Stimulated activated CD8-positive, alpha-beta memory T cell treated with anti-CD3 and anti-CD28 coated beads, Interleukin-7, amount 100 ng/mL, for 48 hours (primary cell): ENCODE measurements at regions not wholly inside any gene's neighbourhood (a gene's known extent, or its start where the extent isn't known, plus 50 kb on each side); places are given as distances from the start of the nearest gene placed in this dataset.
"Not testable (repeated sequence)": the region's sequence is repeated elsewhere in the genome, so short reads cannot be mapped to it uniquely, and the experiment has no call there.

Experiments
- DNase-seq, 2 donors: peaks; one replicate each; pipeline ENCODE4 v3.0.0-alpha.2; 2020; ENCODE audit warnings: low read depth in 1 of 2; ENCODE audit errors: extremely low read depth in 1 of 2

DNA sequence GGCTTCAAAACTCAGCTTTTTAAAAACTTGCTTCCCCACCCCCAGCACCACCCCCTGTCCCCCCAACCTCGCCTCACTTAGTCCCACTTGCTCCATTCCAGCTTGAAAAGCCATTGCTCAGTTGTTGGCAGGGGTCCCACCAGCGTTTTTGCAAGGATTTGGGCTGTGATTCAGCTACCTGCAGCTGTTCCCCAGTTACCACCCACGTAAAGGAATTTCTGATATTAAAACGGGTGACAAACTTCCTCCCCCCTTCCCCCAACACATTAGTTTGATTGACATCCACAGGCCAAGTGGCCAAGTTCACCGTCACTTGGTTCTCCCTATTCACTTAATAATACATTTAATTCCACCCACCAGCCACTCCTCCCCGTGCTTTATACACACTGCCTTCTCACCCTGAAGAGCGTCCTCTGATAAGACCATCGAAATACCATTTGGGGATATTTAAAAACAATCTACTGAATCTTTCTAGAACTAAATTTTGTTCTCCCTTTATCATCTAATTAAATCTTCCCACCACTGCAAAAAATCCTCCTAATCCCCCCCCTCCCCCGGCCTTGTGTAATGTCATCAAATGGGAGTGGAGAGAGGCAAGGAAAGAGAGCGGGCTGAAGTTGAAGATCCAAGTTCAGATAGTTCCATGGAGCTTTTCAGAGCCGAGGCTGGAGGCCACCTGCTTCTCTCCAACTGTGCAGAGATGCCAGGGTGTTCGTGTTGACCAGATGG lies 55.1 kb downstream of the SOX9 start:
- no peak for DNase-seq

DNA sequence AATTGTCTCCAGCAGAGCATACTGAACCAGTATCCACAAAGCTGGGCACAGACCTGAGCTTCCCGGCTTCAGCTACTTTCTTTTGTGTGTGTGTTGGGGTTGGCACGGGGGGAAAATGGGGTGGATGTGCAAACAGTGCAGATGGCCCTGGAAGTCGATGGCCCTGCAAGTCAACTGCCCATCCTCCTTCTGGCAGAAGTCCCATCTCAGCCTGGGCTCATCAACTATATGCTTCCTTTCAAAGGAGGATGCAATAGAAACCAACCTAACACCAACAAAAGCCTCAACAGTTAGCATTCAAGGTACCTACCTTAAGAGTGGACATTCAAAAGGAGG lies 55.7 kb downstream of the SOX9 start:
- DNase-seq, result no peak

DNA sequence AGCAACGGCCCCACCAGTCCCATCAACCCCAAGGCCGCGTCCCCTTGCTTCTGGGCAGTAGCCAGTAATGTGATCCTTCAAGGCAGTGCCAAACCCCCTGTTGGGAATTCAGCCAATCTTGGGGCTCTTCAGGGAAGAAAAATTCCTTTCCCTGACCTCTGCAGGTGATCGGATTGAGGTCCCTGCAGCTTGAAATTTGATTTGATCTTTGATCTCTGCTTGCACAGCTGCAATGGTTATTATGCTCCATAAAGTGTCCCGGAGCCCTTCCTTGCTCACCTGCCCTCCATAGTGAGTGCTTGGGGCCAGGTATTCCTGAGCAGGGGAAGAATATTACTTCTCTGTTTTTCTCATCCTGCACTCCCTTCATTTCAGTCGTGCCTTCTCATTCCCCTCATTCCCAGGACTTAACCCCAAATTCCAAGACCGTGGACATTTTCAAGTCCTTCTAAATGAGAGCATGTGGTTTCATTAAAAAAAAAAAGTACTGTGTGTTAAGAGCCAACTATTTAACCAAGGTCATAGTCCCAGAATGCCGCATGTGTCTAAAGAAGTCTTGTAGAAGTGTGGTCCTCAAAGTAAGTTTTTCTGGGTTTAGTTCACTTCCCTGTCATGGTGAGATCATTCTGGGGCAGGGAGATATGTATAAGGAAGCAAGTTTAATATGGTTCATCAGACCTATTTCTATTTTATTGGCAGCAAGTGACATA lies 56.3 kb downstream of the SOX9 start:
- DNase-seq, result no peak

DNA sequence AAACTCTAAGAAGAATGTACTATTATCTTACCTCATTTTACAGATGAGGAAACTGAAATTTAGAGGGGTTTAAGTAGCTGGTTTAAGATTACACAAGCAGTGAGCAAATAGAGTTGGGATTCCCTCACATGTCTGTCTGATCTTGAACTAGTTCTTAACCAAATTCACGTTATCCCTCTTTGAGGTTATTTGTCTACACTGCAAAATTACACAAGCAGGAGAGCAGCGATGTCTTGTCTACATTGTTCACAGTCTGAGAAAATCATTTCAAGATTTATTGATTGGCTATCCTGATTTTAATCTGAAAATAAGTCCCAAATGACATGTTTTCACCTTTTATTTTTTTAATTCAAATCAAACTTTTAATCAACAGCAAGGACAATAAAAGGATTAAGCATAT lies 56.9 kb downstream of the SOX9 start:
- no peak for DNase-seq

DNA sequence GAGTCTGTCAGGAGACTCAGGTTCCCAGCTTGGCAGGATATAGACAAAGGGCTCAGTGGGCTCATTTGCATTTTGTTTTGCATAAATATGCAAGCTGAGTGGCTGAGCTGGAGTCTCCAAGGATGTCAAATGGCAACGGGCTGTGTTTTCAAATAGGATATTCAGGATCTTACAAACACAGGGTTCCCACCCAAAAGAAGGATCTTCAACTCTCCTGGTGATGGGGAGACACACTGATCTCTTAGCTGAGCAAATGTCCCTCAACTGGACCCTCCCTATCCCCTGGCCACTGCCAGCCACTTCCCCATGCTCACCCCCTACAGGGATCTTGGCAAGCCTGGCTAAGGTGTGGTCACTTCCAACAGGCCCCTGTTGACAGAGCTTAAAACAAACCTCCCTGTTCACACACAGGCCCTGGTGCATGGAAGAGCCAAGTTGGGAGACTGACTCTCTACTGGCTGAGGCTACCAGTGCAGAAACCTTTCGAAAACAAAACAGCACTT lies 61.6 kb downstream of the SOX9 start:
- DNase-seq, result no peak

DNA sequence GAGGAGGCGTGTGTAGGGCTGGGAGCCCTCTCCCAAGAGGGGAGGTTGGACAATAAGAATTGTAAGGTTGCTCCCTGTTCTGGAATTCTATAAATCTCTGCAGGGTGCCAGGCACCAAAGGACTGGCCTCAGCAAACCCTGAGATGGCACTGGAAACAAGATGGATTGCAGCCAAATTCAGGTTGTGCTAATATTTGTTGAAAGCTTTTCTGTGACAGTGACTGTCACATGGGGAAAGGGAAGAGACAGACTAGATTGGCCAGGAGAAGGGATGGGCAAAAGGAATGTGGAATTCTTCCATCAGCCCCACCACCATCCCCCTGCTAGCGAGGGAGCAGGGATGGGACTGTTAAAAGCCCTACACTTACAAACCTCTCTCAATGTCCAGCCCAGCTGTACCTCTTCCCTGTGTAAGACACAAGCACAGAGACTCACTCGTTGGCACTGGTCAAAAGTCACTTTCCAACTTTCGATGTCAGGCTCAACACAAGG lies 62.4 kb downstream of the SOX9 start:
- no peak for DNase-seq

DNA sequence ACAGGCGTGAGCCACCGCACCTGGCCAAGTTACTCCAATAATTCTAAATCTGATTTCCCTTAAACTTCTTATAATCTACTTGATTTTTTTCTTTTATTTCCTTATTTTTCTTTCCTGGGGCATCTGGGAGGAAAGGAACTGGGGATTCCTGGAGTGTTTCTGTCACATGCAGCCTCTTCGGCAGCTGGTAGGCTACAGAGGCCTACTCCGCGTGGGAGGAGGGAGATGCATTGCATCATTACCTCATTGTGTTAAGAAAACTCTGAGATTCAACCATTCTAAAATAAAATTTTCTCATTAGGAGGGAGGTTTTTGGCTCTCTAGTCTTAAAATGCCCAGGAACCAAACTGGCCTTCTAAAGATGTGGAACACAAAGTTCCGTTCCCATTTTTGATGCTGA lies 64.0 kb downstream of the SOX9 start:
- DNase-seq, result no peak

DNA sequence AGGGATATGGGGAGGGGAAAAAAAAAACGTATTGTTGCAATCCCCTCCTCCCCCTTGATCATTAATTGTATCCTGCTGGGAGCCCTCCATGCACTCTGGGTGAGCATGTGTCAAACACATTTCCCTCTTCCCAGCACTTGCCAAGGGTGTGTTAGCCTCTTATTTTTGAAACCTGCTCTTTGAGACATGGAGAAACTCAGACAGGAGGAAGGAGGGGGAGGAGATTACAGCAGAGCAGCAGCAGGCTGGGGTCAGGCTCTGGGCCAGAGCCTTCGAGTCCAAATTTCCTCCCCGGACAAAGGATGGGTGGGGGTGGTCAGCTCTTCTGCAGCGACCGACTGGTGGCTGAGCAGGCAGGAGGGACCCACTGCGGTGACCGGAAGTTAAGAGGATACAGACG lies 64.7 kb downstream of the SOX9 start:
- no peak for DNase-seq

DNA sequence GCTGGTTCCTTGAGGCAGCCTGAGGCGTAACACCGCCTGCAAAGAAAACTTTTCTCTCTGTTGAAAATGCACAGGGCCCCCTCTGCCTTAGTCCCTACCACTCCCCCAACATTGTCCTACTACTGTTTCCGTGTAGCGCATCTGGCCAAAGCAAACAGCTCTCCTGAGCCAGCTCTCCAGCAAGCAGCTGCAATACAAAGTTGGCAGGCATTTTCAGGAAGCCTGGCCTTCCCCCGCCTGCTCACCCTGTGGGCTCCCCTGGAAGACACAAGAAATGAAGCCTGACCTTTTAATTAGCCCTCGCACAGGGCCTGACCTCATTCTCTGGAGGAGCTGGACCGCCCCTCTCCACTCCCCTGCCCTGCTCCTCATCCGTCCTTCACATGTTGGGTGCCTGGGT lies 66.7 kb downstream of the SOX9 start:
- no peak for DNase-seq

DNA sequence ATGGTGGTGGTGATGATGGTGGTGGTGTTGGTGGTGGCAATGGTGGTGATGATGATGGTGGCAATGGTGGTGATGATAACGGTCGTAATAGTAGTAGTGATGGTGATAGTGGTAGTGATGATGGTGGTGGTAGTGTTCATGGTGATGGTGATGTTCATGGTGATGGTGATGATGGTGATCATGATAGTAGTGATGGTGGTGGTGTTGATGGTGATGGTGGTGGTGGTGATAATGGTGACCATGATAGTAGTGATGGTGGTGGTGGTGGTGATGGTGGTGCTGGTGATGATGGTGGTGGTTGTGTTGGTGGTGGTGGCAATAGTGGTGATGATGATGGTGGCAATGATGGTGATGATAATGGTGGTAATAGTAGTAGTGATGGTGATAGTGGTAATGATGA lies 68.0 kb downstream of the SOX9 start:
- DNase-seq, result no peak

DNA sequence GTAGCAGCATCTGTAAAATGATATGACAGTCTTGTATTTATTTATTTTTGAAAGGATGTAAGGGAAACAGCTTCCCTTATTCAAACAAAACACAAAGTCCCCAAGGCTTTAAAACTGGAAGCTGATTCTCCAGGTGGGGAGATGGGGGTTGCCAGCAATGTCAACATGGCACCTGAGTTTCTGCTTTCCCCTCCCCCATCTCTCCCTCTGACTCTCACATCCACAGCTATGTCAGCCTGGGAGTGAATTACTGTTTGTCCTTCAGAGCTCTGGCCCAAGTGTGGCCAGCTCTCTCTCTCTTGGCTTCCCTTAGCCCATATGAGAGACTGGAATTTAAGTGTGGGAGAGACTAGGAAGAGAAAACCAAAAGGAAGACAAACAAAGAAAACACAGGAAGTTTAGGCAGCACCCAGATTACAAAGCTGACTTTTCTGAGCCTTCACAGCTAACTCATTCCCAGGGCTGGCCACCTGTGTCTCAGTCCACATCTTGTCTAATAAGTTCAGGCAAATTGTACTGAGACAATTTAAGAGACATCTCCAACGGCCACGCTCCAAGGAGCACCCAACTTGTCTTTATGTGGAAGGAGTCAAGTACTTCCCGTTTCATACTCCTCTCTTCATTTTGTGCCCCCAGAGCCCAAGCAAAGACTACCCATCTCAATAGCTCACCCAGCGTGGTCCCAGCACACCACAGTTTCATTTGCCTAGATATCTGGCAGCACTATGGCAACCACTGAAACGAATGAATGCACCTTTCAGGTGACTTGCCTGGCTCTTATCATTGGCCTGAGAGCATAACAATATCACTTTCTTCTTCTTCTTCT lies 69.2 kb downstream of the SOX9 start:
- no peak for DNase-seq

DNA sequence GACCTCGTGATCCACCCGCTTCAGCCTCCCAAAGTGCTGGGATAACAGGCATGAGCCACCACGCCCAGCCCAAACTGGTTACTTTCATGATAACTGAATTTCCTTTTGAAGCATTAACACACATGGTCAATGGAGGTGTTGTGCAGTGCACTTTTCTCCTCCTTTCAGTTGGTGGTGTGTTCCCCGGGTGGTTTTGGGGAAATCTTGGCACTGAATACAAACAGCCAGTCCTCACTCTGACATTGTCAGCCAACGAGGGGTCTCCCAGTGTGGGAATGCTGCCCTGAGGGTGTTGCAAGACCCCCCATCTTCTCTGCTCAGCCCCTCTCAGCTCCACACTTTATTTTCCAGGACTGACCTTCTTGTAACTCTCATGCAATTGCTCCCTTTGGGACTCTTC lies 70.5 kb downstream of the SOX9 start:
- no peak for DNase-seq

DNA sequence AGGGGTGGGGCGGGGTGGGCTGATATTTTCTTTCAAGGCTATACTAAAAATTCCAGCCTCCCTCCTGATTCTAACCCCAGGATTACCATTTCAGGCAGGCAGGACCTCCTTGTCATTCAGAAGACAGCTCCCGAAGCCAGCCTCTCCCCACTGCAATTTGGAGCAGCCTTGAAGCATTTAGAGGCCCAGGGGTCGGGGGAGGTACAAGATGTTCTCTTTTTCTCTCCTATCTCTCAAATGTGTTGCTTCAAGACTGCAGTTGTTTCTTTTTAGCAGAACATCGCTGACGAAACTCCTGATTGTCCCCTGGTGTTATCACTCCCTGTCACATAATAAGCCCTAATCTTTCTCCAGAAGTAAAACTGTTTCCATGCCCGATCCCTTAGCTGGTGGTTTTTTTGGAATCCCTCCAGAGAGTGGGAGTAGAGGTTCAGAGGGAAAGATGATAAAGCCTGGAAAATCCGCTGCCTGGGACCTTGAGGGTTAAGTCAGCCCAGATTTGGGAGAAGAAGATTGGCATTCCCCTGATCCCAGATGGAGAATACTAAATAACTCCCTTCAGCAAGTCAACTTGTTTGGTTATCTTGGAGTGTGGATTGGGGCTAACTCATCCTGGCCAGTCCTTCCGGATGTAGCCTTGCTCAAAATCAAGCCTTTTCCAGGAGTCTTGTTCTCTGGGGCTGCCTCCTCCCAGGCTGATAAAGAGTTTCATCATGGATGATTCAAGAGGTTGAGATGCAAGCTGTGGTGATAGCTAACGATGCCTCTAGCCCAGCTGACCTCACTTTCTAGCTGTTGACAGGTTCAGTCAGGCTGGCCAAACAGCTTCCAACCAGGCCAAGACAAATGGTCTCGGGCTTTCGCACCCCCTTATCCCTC lies 71.3 kb downstream of the SOX9 start:
- no peak for DNase-seq

DNA sequence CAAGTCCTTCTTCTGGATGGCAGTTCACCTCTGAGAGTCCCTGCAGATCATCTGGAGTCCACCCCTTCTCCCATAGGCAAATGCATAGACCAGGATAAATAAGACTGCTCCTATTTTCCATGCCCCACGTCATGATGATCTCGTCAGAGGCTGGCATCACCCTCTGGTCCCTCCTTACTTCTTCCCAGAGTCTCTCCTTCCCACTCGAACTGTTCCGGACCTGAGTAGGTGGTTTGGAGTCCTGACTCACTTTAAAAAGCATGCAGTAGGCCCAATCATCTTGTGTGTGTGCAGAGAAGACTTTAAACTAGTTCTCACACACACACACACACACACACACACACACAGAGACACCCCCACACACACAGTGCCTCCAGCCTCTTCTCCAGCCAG lies 72.0 kb downstream of the SOX9 start:
- DNase-seq, result no peak

DNA sequence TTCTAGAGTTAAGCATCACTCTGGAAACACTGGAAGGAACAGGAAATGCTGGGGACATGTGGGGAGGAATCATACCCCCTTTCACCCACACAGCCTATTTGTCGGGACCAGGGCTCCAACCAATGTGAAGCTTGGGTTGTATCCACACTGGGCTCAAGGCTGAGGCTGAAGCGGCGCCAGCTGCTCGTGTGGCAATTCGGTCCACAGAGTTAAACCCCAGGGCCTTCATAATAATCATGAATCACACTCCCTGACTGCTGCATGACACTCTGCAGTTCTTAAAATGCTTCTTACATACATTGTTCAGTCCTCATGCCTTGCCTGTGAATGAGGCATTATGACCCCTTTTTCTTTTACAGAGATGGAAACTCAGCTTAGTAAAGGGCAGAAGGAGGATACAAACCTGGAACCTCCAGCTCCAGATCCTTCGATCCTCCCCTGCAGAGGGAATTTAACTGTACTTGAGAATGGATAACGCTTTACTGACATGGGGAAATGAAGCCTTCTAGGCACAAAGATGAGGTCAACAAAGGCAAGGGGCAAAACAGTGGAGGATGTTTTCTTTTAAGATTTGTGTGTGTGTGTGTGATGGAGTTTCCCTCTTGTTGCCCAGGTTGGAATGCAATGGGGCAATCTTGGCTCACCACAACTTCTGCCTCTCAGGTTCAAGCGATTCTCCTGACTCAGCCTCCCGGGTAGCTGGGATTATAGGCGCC lies 72.7 kb downstream of the SOX9 start:
- DNase-seq, result no peak

DNA sequence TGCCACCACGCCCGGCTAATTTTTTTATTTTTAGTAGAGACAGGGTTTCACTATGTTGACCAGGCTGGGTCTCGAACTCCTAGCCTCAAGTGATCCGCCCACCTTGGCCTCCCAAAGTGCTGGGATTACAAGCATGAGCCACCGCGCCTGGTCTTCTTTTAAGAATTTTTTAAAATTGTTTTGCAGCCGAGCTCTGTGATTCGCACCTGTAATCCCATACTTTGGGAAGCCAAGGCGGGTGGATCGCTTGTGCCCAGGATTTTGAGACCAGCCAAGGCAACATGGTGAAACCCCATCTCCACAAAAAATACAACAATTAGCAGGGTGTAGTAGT lies 73.3 kb downstream of the SOX9 start:
- not testable (repeated sequence) for DNase-seq

DNA sequence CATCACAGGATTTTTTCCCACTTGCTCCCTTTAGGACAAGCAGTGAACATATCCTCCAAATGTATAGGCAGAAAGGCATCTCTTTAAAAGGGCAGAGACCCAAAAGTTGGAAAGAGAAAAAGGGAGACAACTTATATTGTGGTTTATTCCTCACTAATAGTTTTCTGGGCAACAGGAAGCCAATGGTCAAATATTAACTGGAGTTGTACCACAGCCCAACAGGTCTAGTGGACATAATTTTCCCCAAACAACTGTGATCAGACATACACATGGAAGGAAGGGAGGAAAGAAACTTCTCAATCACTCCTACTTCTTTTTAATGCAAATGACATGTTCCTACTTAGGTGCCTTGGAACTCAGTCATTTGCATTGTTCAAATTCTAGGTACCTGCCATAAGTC lies 78.4 kb downstream of the SOX9 start:
- no peak for DNase-seq

DNA sequence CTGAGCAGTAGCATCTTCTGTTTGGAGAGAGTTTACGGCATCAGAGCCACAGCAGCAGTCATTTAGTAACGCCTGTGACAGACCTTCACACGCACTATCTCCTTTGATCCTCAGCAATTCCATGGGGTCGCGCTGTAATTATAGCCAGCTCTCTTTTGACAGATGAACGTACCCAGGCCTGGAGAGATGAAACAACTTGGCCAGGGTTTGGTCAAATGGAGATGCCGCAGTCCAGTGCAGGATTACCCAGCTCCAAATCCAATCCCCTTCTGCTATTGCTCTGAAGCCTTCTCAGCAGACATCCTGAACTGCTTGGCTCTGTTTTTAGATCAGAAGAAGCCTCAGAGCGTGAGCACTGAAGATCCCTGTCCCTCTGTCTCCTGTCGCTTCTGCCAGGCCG lies 83.9 kb downstream of the SOX9 start:
- no peak for DNase-seq

DNA sequence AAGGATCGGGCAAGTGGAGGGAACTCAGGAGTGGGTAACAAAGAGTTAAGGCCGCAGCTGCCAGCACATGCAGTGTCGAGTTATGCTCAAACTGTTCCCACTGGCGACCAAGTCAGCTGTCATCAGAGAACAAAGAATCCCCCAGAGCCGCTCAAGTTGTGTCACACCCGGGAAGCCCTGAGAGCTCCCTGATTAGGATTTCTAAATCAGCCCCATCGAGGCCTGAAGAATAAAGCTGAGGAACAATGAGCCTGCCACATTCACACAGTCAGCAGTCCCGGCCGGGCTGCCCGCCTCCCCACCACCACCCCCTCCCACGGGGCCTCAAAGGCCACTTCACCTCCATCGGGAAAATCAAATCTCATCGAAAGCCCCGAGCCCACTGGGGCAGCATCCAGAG lies 84.5 kb downstream of the SOX9 start:
- no peak for DNase-seq

DNA sequence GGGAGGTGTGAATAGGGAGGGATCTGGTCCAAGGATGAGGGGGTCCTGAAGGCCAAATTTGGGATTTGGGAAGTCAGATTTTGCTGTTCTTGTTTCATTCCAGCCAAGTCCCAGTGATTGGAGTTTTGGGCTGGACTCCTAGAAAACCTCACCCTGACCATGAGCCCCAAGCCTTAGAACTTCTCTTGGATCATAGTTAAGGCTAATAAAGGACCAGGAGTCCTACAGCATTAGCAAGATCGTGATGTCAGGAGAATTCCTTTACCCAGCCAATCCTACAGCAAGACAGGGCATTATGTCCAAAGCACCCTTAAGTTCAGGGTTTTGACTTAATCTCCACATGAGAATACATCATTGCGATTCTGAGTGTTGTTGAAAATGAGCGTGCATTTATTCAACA lies 85.0 kb downstream of the SOX9 start:
- no peak for DNase-seq
